Cardiac muscle cell (in vitro differentiated cells and primary cell): ENCODE measurements at regions not wholly inside any gene's neighbourhood (a gene's known extent, or its start where the extent isn't known, plus 50 kb on each side); places are given as distances from the start of the nearest gene placed in this dataset.

ENCODE experiments used
- DNase-seq, 2 donors: peaks; one replicate each; pipeline versions ENCODE4 v3.0.0 to v3.0.0-alpha.2; 2010 to 2017; ENCODE audit warnings: low read depth in 1 of 2, low spot score in 1 of 2
- H3K27ac ChIP-seq: fragments of 200-600 bp; sonication (generic); 2 replicates; pipeline ENCODE4 v1.5.1; 2016
- H3K27me3 ChIP-seq: fragments of 200-600 bp; sonication (generic); 2 replicates; pipeline ENCODE4 v1.6.0; 2016; ENCODE audit warnings: control low read depth
- H3K36me3 ChIP-seq: fragments of 200-600 bp; sonication (generic); 2 replicates; pipeline ENCODE4 v1.5.1; 2016; ENCODE audit warnings: control low read depth
- H3K4me1 ChIP-seq: fragments of 200-600 bp; sonication (generic); 2 replicates; pipeline ENCODE4 v1.8.1; 2017; ENCODE audit warnings: low read depth, mild to moderate bottlenecking, mixed run types
- H3K4me3 ChIP-seq: fragments of 200-600 bp; sonication (generic); 2 replicates; pipeline ENCODE4 v1.5.1; 2016; ENCODE audit warnings: mild to moderate bottlenecking
- H3K9me3 ChIP-seq: fragments of 200-600 bp; sonication (generic); 2 replicates; pipeline ENCODE4 v1.5.1; 2017; ENCODE audit warnings: low read depth, mild to moderate bottlenecking, control low read depth
- CTCF ChIP-seq: IDR thresholded peaks from 2 replicates; pipeline ENCODE4 v1.5.1; 2012; ENCODE audit warnings: low read depth, mild to moderate bottlenecking, low read length

GRCh38 chr14:85461432-85462133 lies 68.4 kb upstream of the FLRT2 start:
- Histone ChIP-seq H3K4me1 (no peaks in the 10 kb centered on the region), H3K36me3 (no peaks in the 10 kb centered on the region), H3K27me3 (no peaks in the 10 kb centered on the region), H3K9me3 (no peaks in the 10 kb centered on the region), H3K27ac (no peak overlapping the region), H3K4me3 (no peak overlapping the region)
- no peak for TF ChIP-seq CTCF
- no peak for DNase-seq

- Histone ChIP-seq H3K9me3 (no peaks in the 10 kb centered on the region), H3K36me3 (no peaks in the 10 kb centered on the region), H3K4me3 (no peak overlapping the region), H3K4me1 (no peaks in the 10 kb centered on the region), H3K27me3 (no peaks in the 10 kb centered on the region), H3K27ac (no peak overlapping the region)
- TF ChIP-seq CTCF, result no peak
- no peak for DNase-seq
Observed at GRCh38 chr14:85463512-85463911, 66.4 kb upstream of the FLRT2 start.

- DNase-seq, result peak in 1 of 2 donors; percentile 23
- Histone ChIP-seq H3K9me3 (no peaks in the 10 kb centered on the region), H3K4me3 (no peak overlapping the region), H3K36me3 (no peaks in the 10 kb centered on the region), H3K27me3 (no peaks in the 10 kb centered on the region), H3K27ac (no peak overlapping the region), H3K4me1 (no peaks in the 10 kb centered on the region)
- no peak for TF ChIP-seq CTCF
Observed at GRCh38 chr14:85464135-85464895, 65.6 kb upstream of the FLRT2 start.

- no peaks in the 10 kb centered on the region for H3K4me1 ChIP-seq
- DNase-seq, result no peak
- no peaks in the 10 kb centered on the region for H3K36me3 ChIP-seq
- H3K27ac ChIP-seq, result no peak overlapping the region
- H3K27me3 ChIP-seq, result no peaks in the 10 kb centered on the region
- TF ChIP-seq CTCF, result no peak
- H3K9me3 ChIP-seq, result no peaks in the 10 kb centered on the region
- no peak overlapping the region for H3K4me3 ChIP-seq
Observed at GRCh38 chr14:85466678-85467077, 63.3 kb upstream of the FLRT2 start.

- Histone ChIP-seq H3K27ac (no peak overlapping the region), H3K9me3 (no peaks in the 10 kb centered on the region), H3K4me1 (no peaks in the 10 kb centered on the region), H3K4me3 (no peak overlapping the region), H3K36me3 (no peaks in the 10 kb centered on the region), H3K27me3 (no peaks in the 10 kb centered on the region)
- DNase-seq, result no peak
- TF ChIP-seq CTCF, result no peak
Observed at GRCh38 chr14:85468816-85469215, 61.1 kb upstream of the FLRT2 start.
